Right atrium auricular region (tissue), 2 donors: ENCODE measurements at regions not wholly inside any gene's neighbourhood (a gene's known extent, or its start where the extent isn't known, plus 50 kb on each side); places are given as distances from the start of the nearest gene placed in this dataset.

ENCODE experiments used
- DNase-seq: peaks from one replicate; pipeline ENCODE4 v3.0.0-alpha.2; 2019; ENCODE audit warnings: low spot score
- H3K27ac ChIP-seq, 2 donors: fragments of 200-600 bp; sonication (generic); 1 replicate in 1 of 2; 2 replicates in 1 of 2; pipeline ENCODE4 v1.5.1; 2016 to 2019
- H3K27me3 ChIP-seq, 2 donors: fragments of 200-600 bp; sonication (generic); one replicate each; pipeline versions ENCODE4 v1.5.1 to v1.6.0; 2017 to 2019
- H3K36me3 ChIP-seq: fragments of 200-600 bp; sonication (generic); one replicate; pipeline ENCODE4 v1.5.1; 2016
- H3K4me1 ChIP-seq, 2 donors: fragments of 200-600 bp; sonication (generic); one replicate each; pipeline versions ENCODE4 v1.5.1 to v1.6.0; 2017 to 2019
- H3K4me3 ChIP-seq, 2 donors: fragments of 200-600 bp; sonication (generic); 1 replicate in 1 of 2; 2 replicates in 1 of 2; pipeline ENCODE4 v1.5.1; 2017 to 2019; ENCODE audit warnings: mild to moderate bottlenecking in 1 of 2, moderate library complexity in 1 of 2
- H3K9me3 ChIP-seq, 2 donors: fragments of 200-600 bp; sonication (generic); one replicate each; pipeline ENCODE4 v1.5.1; 2019
- TF ChIP-seq, protein P1 (sequence below), 2 donors: fragments of 200-600 bp; sonication (generic); IDR thresholded peaks; one replicate each; pipeline ENCODE4 v1.5.1; 2019; ENCODE audit warnings: antibody characterized with exemption in 2 of 2

DNA sequence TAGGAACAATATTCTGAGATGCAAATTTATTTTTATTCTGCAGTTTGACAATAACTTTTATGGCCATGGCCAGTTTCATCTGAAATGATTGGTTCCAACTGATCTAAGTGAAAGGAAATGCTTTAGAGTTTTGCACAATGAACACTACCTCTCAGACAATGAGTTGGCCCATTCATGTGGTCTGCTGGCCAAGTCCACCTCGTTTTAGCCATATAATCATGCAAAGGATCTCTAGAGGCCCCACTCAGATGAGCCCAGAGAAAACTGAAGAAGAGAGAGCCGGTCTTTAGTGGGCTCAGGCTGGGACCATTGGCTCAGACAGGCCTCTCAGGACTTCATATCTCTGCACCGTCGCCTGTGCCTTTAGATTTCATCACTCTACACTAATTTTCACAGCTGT, 254.7 kb downstream of the MREG start:
- no peak for DNase-seq
- H3K27ac ChIP-seq = peak overlapping the region; percentile 25 to 42
- H3K4me1 ChIP-seq = peaks cover 0 to 7% of the 10 kb centered on the region in 2 donors
- TF ChIP-seq, protein P1, sequence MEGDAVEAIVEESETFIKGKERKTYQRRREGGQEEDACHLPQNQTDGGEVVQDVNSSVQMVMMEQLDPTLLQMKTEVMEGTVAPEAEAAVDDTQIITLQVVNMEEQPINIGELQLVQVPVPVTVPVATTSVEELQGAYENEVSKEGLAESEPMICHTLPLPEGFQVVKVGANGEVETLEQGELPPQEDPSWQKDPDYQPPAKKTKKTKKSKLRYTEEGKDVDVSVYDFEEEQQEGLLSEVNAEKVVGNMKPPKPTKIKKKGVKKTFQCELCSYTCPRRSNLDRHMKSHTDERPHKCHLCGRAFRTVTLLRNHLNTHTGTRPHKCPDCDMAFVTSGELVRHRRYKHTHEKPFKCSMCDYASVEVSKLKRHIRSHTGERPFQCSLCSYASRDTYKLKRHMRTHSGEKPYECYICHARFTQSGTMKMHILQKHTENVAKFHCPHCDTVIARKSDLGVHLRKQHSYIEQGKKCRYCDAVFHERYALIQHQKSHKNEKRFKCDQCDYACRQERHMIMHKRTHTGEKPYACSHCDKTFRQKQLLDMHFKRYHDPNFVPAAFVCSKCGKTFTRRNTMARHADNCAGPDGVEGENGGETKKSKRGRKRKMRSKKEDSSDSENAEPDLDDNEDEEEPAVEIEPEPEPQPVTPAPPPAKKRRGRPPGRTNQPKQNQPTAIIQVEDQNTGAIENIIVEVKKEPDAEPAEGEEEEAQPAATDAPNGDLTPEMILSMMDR (IDR thresholded peaks at IDR 0.05) = no peak
- no peaks in the 10 kb centered on the region for H3K36me3 ChIP-seq
- no peaks in the 10 kb centered on the region for H3K27me3 ChIP-seq
- no peak overlapping the region for H3K4me3 ChIP-seq
- no peaks in the 10 kb centered on the region for H3K9me3 ChIP-seq

DNA sequence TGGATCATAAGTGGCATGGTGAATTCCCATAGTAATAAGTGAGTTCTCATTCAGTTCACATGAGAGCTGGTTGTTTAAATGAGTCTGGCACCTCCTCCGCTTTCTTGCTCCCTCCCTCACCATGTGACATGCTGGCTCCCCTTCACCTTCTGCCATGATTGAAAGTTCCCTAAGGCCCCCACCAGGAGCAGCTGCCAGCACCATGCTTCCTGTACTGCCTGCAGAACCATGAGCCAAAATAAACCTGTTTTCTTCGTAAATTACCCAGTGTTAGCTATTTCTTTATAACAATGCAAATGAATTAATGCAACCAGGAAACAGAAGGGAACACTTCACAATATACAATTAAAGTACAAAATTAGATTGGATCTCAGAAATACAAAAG, 257.0 kb downstream of the MREG start:
- Histone ChIP-seq H3K36me3 (no peaks in the 10 kb centered on the region), H3K4me3 (no peak overlapping the region), H3K4me1 (peaks cover 0 to 7% of the 10 kb centered on the region in 2 donors), H3K27ac (no peak overlapping the region), H3K9me3 (no peaks in the 10 kb centered on the region), H3K27me3 (no peaks in the 10 kb centered on the region)
- DNase-seq = no peak
- TF ChIP-seq, protein P1 (IDR thresholded peaks at IDR 0.05) = no peak

DNA sequence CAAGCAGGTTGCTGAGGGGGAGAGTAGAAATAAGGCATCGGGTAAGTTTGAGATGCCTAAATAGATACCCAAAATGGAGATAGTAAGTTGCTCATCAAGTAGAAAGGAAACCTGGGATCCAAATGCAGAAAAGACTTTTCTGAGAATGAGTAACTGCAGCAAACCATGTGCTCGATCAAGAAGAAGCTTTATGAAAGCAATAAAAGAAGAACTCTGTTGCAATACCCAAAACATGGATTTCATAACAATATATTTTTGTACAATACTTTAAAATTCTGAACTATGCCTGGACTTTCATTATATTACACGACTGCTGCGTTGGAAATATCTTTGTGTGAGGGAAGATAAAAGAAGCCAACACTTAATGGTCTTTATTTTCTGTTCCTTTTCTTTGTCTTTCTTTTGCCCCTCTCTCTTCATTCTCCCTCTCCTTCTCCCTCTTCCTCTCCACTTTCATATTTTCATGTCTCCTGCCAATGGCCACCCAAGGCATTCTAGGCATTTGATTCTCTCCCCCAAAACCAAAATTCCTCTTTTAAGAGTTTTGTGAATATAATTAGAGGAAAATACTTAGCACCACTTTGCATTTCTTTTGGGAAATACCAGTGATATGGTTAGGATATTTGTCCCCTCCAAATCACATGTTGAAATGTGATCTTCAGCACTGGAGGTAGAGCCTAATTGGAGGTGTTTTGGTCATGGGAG, 257.6 kb downstream of the MREG start:
- TF ChIP-seq, protein P1 (IDR thresholded peaks at IDR 0.05) = no peak
- H3K4me3 ChIP-seq = no peak overlapping the region
- no peaks in the 10 kb centered on the region for H3K27me3 ChIP-seq
- no peaks in the 10 kb centered on the region for H3K36me3 ChIP-seq
- H3K4me1 ChIP-seq = peaks cover 0 to 7% of the 10 kb centered on the region in 2 donors
- H3K9me3 ChIP-seq = no peaks in the 10 kb centered on the region
- DNase-seq = no peak
- no peak overlapping the region for H3K27ac ChIP-seq

DNA sequence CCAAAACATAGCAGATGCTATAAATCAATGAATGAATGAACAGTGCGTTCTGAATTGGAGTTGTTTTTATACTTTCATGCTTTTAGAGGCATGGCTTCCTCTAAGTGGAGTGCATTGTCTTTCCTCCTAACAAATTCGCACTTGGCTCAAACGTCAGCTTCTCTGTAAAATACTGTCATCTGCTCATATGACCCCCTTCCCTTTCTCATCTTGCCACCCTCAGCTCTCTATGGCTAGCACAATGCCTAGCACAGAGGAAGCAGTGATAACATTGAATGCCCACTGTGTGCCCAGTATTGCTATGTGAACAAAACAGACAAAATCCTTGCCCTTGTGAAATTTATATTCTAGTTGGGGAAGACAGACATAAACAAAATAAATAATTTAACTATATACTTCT, 258.8 kb downstream of the MREG start:
- TF ChIP-seq, protein P1 (IDR thresholded peaks at IDR 0.05) = no peak
- H3K36me3 ChIP-seq = no peaks in the 10 kb centered on the region
- no peak overlapping the region for H3K27ac ChIP-seq
- no peaks in the 10 kb centered on the region for H3K27me3 ChIP-seq
- H3K4me3 ChIP-seq = no peak overlapping the region
- H3K9me3 ChIP-seq = no peaks in the 10 kb centered on the region
- peaks cover 0 to 10% of the 10 kb centered on the region in 2 donors for H3K4me1 ChIP-seq
- DNase-seq = no peak

DNA sequence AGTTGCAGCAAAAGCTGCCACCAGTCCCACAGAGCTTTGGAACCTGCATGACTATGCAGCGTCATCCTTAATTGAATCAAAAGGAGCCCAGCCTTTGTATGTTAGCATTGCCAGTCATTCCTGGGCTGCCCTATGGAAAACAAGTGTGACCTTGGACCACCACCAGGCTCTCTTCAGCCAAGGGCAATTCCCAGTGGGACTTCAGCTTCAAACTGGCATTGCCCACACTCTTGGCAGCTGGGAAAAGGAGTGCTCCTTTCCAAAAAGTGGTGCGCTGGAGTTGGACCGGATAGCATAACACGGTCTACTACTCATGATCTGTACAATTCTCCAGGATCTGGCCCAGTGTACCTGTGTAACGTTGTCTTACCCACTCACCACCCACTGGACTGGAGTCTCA, 259.5 kb downstream of the MREG start:
- peaks cover 0 to 17% of the 10 kb centered on the region in 2 donors for H3K4me1 ChIP-seq

More for the DNA sequence above, 259.5 kb downstream of the MREG start:
- no peaks in the 10 kb centered on the region for H3K9me3 ChIP-seq
- no peaks in the 10 kb centered on the region for H3K36me3 ChIP-seq
- H3K4me3 ChIP-seq = no peak overlapping the region
- no peaks in the 10 kb centered on the region for H3K27me3 ChIP-seq
- no peak for DNase-seq
- no peak overlapping the region for H3K27ac ChIP-seq
- TF ChIP-seq, protein P1 (IDR thresholded peaks at IDR 0.05) = no peak
